Muscle of leg (tissue), 3 donors: ENCODE measurements at regions not wholly inside any gene's neighbourhood (a gene's known extent, or its start where the extent isn't known, plus 50 kb on each side); places are given as distances from the start of the nearest gene placed in this dataset.
"Not testable (repeated sequence)": the region's sequence is repeated elsewhere in the genome, so short reads cannot be mapped to it uniquely, and the experiment has no call there.

Experiments
- DNase-seq: peaks from one replicate; pipeline ENCODE4 v3.0.0; 2013
- H3K27ac ChIP-seq: one replicate; pipeline ENCODE4 v1.5.1; 2013; ENCODE audit warnings: mild to moderate bottlenecking, low read length, control low read depth
- H3K27me3 ChIP-seq: one replicate; pipeline ENCODE4 v1.6.1; 2013; ENCODE audit warnings: low read length; ENCODE audit not compliant: control insufficient read depth, insufficient read depth
- H3K36me3 ChIP-seq: one replicate; pipeline ENCODE4 v1.6.1; 2013; ENCODE audit warnings: low read length; ENCODE audit not compliant: control insufficient read depth, insufficient read depth
- H3K4me1 ChIP-seq: one replicate; pipeline ENCODE4 v1.6.1; 2013; ENCODE audit warnings: low read length; ENCODE audit not compliant: control insufficient read depth, insufficient read depth
- H3K4me3 ChIP-seq: one replicate; pipeline ENCODE4 v1.5.1; 2013; ENCODE audit warnings: low read length, control low read depth
- H3K9me3 ChIP-seq: replicated peaks from 2 replicates; pipeline ENCODE4 v1.6.1; 2013; ENCODE audit warnings: low read depth, low read length; ENCODE audit not compliant: control insufficient read depth
- WGBS: methylation state at CpG from one replicate; pipeline ENCODE4 v1.1.5; 2013; ENCODE audit warnings: missing lambda C conversion rate; ENCODE audit not compliant: insufficient coverage; 5-methylcytosine and 5-hydroxymethylcytosine counted together

- no CpG with 5 or more reads among the region's 1 CpG for WGBS
- Histone ChIP-seq H3K27me3 (no peaks in the 10 kb centered on the region), H3K27ac (no peak overlapping the region)
Observed at GRCh38 chr4:26181616-26182015, 139.2 kb upstream of the RBPJ start.

GRCh38 chr4:26183017-26183416 lies 137.8 kb upstream of the RBPJ start:
- H3K27ac ChIP-seq = no peak overlapping the region
- no peaks in the 10 kb centered on the region for H3K9me3 ChIP-seq
- 85% methylated on average over 4 of the region's 5 CpGs for WGBS
- H3K27me3 ChIP-seq = no peaks in the 10 kb centered on the region
- H3K4me3 ChIP-seq = no peak overlapping the region
- H3K36me3 ChIP-seq = no peaks in the 10 kb centered on the region
- peaks cover 10% of the 10 kb centered on the region for H3K4me1 ChIP-seq
- DNase-seq = no peak

More at GRCh38 chr4:26181616-26182015, 139.2 kb upstream of the RBPJ start:
- Histone ChIP-seq H3K9me3 (no peaks in the 10 kb centered on the region), H3K4me3 (no peak overlapping the region), H3K4me1 (peaks cover 16% of the 10 kb centered on the region), H3K36me3 (no peaks in the 10 kb centered on the region)
- DNase-seq = no peak

GRCh38 chr4:26185436-26185835 lies 135.4 kb upstream of the RBPJ start:
- no peak overlapping the region for H3K4me3 ChIP-seq
- no peaks in the 10 kb centered on the region for H3K9me3 ChIP-seq
- no peak overlapping the region for H3K27ac ChIP-seq
- H3K27me3 ChIP-seq = no peaks in the 10 kb centered on the region
- no peaks in the 10 kb centered on the region for H3K4me1 ChIP-seq
- WGBS = 77% methylated on average over 3 of the region's 7 CpGs
- DNase-seq = peak; percentile 89
- no peaks in the 10 kb centered on the region for H3K36me3 ChIP-seq

GRCh38 chr4:26191353-26191752 lies 129.5 kb upstream of the RBPJ start:
- WGBS = no CpG with 5 or more reads among the region's 2 CpGs

GRCh38 chr4:26192899-26193869 lies 127.6 kb upstream of the RBPJ start:
- Histone ChIP-seq H3K27ac (peak overlapping the region; percentile 62), H3K36me3 (no peaks in the 10 kb centered on the region), H3K4me3 (no peak overlapping the region), H3K9me3 (no peaks in the 10 kb centered on the region), H3K27me3 (no peaks in the 10 kb centered on the region), H3K4me1 (peaks cover 7% of the 10 kb centered on the region)
- peak; percentile 75 for DNase-seq
- WGBS = 36% methylated on average over 5 of the region's 9 CpGs

More at GRCh38 chr4:26191353-26191752, 129.5 kb upstream of the RBPJ start:
- no peaks in the 10 kb centered on the region for H3K36me3 ChIP-seq
- no peaks in the 10 kb centered on the region for H3K9me3 ChIP-seq
- H3K27ac ChIP-seq = no peak overlapping the region
- H3K27me3 ChIP-seq = no peaks in the 10 kb centered on the region
- no peak for DNase-seq
- no peak overlapping the region for H3K4me3 ChIP-seq
- peaks cover 5% of the 10 kb centered on the region for H3K4me1 ChIP-seq

- no peak overlapping the region for H3K4me3 ChIP-seq
Observed at GRCh38 chr4:26194764-26195163, 126.0 kb upstream of the RBPJ start.

GRCh38 chr4:26196567-26196966 lies 124.2 kb upstream of the RBPJ start:
- Histone ChIP-seq H3K36me3 (no peaks in the 10 kb centered on the region), H3K27me3 (no peaks in the 10 kb centered on the region), H3K27ac (no peak overlapping the region), H3K9me3 (no peaks in the 10 kb centered on the region), H3K4me3 (no peak overlapping the region), H3K4me1 (peaks cover 14% of the 10 kb centered on the region)
- WGBS = 42% methylated on average over 2 of the region's 5 CpGs
- no peak for DNase-seq

More at GRCh38 chr4:26194764-26195163, 126.0 kb upstream of the RBPJ start:
- Histone ChIP-seq H3K9me3 (no peaks in the 10 kb centered on the region), H3K27ac (no peak overlapping the region), H3K36me3 (no peaks in the 10 kb centered on the region), H3K27me3 (no peaks in the 10 kb centered on the region), H3K4me1 (peaks cover 14% of the 10 kb centered on the region)
- no peak for DNase-seq
- WGBS = 77% methylated on average over 3 of the region's 3 CpGs

GRCh38 chr4:26197018-26197779 lies 123.6 kb upstream of the RBPJ start:
- DNase-seq = peak; percentile 61
- Histone ChIP-seq H3K9me3 (no peaks in the 10 kb centered on the region), H3K4me1 (peaks cover 14% of the 10 kb centered on the region), H3K27me3 (no peaks in the 10 kb centered on the region), H3K27ac (no peak overlapping the region), H3K36me3 (no peaks in the 10 kb centered on the region), H3K4me3 (no peak overlapping the region)
- WGBS = 83% methylated on average over 7 of the region's 9 CpGs

- H3K4me3 ChIP-seq, H3K4me1 ChIP-seq, H3K9me3 ChIP-seq, H3K27me3 ChIP-seq, H3K36me3 ChIP-seq, H3K27ac ChIP-seq, DNase-seq: not testable (repeated sequence)
- 60% methylated on average over 4 of the region's 8 CpGs for WGBS
Observed at GRCh38 chr4:26198931-26199330, 121.9 kb upstream of the RBPJ start.

GRCh38 chr4:26199596-26199995 lies 121.2 kb upstream of the RBPJ start:
- peak; percentile 77 for DNase-seq
- H3K4me1 ChIP-seq = peaks cover 15% of the 10 kb centered on the region
- no peak overlapping the region for H3K4me3 ChIP-seq
- H3K36me3 ChIP-seq = no peaks in the 10 kb centered on the region
- no peaks in the 10 kb centered on the region for H3K27me3 ChIP-seq
- no peak overlapping the region for H3K27ac ChIP-seq
- 34% methylated on average over 3 of the region's 5 CpGs for WGBS
- H3K9me3 ChIP-seq = no peaks in the 10 kb centered on the region
